Kidney epithelial cell (primary cell): ENCODE measurements at regions not wholly inside any gene's neighbourhood (a gene's known extent, or its start where the extent isn't known, plus 50 kb on each side); places are given as distances from the start of the nearest gene placed in this dataset.

Source experiments
- DNase-seq: peaks from one replicate; pipeline ENCODE4 v3.0.0-alpha.2; 2010; ENCODE audit warnings: low read depth
- H3K27me3 ChIP-seq: 2 replicates; pipeline ENCODE4 v1.6.0; 2011; ENCODE audit warnings: low read length; ENCODE audit not compliant: control insufficient read depth, insufficient read depth
- H3K36me3 ChIP-seq: 2 replicates; pipeline ENCODE4 v1.5.1; 2011; ENCODE audit warnings: low read length; ENCODE audit not compliant: control insufficient read depth, insufficient read depth
- H3K4me3 ChIP-seq: 2 replicates; pipeline ENCODE4 v1.5.1; 2011; ENCODE audit warnings: low read depth, mild to moderate bottlenecking, control low read depth, low read length
- TF ChIP-seq, protein P1 (sequence below): IDR thresholded peaks from 2 replicates; pipeline ENCODE4 v1.5.1; 2011; ENCODE audit warnings: mild to moderate bottlenecking, moderate library complexity, low read length, control low read depth, inconsistent platforms; ENCODE audit not compliant: insufficient read depth, poor library complexity, severe bottlenecking

- DNase-seq: no peak
- TF ChIP-seq, protein P1, sequence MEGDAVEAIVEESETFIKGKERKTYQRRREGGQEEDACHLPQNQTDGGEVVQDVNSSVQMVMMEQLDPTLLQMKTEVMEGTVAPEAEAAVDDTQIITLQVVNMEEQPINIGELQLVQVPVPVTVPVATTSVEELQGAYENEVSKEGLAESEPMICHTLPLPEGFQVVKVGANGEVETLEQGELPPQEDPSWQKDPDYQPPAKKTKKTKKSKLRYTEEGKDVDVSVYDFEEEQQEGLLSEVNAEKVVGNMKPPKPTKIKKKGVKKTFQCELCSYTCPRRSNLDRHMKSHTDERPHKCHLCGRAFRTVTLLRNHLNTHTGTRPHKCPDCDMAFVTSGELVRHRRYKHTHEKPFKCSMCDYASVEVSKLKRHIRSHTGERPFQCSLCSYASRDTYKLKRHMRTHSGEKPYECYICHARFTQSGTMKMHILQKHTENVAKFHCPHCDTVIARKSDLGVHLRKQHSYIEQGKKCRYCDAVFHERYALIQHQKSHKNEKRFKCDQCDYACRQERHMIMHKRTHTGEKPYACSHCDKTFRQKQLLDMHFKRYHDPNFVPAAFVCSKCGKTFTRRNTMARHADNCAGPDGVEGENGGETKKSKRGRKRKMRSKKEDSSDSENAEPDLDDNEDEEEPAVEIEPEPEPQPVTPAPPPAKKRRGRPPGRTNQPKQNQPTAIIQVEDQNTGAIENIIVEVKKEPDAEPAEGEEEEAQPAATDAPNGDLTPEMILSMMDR: no peak
- Histone ChIP-seq H3K36me3 (no peaks in the 10 kb centered on the region), H3K4me3 (no peak overlapping the region), H3K27me3 (no peaks in the 10 kb centered on the region)
These were observed 214.1 kb downstream of the HS3ST3B1 start for GRCh38 chr17:14514973-14515372.

GRCh38 chr17:14513835-14514234 lies 213.0 kb downstream of the HS3ST3B1 start:
- no peak for DNase-seq
- Histone ChIP-seq H3K27me3 (no peaks in the 10 kb centered on the region), H3K36me3 (no peaks in the 10 kb centered on the region), H3K4me3 (no peak overlapping the region)
- TF ChIP-seq, protein P1: no peak

DNA sequence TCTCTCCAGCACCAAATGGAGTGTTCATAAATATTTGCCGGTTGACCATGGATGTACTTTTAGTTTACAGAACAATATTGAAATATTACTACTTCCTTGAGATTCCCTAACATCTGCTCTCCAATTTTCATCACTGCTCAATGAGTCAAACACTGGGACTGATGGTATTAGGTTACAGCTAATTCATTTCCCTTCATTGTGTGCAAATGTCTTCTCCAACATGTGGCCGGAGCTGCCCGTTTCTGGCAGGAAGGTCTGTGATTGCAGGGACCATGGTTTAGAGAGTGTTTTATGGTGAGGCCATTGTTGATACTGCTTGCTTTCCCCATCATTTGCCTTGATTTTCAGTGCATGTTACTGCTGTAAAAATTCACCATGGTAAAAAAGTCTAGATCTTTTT lies 209.3 kb downstream of the HS3ST3B1 start:
- Histone ChIP-seq H3K36me3 (no peaks in the 10 kb centered on the region), H3K27me3 (no peaks in the 10 kb centered on the region), H3K4me3 (no peak overlapping the region)
- no peak for DNase-seq
- TF ChIP-seq, protein P1: no peak

DNA sequence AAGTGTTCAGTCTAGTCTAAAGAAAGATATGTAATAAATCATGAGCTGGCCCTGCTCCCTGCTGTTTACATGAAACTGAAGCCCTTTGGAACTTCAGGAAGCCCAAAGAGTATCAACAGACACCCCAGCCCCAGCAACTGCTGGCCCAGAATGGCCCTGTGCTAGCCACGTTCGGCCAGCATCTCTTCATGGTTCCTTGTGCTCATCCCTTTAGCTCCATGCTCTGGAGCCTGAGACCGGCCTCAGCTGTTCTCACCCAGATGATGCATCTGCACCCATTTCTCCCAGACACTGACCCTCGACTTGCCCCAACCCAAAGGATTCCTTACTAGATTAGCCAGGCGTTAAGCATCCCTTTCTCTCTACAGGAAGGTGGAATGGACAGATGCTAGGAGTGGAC lies 207.3 kb downstream of the HS3ST3B1 start:
- no peak overlapping the region for H3K4me3 ChIP-seq
- H3K36me3 ChIP-seq: no peaks in the 10 kb centered on the region
- no peak for DNase-seq
- H3K27me3 ChIP-seq: no peaks in the 10 kb centered on the region
- TF ChIP-seq, protein P1: no peak

DNA sequence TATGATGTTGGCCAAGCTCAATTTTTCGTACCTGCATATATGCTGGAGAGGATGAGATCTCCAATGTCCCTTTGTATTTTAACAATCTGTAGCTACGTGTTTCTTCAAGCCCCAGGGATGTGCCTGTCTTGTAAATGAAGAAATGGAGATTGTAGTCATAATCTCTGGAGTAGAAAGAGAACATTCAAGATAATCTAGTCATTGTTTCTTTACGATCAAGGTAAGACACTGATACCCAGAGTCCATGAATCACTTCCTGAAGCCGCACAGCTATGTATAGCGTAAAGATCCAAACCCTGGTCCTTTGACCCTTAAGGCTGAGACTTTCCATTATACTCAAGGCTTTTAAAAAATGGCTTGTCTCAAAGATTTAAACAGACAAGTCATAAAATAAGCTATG lies 205.5 kb downstream of the HS3ST3B1 start:
- TF ChIP-seq, protein P1: no peak
- no peak overlapping the region for H3K4me3 ChIP-seq
- no peak for DNase-seq
- H3K27me3 ChIP-seq: no peaks in the 10 kb centered on the region
- no peaks in the 10 kb centered on the region for H3K36me3 ChIP-seq

GRCh38 chr17:14505606-14506005 lies 204.7 kb downstream of the HS3ST3B1 start:
- DNase-seq: no peak
- H3K4me3 ChIP-seq: no peak overlapping the region
- TF ChIP-seq, protein P1: no peak
- H3K27me3 ChIP-seq: no peaks in the 10 kb centered on the region
- H3K36me3 ChIP-seq: no peaks in the 10 kb centered on the region
